HUES6 (cell line): ENCODE measurements at regions not wholly inside any gene's neighbourhood (a gene's known extent, or its start where the extent isn't known, plus 50 kb on each side); places are given as distances from the start of the nearest gene placed in this dataset.
"Not testable (repeated sequence)": the region's sequence is repeated elsewhere in the genome, so short reads cannot be mapped to it uniquely, and the experiment has no call there.

Source experiments
- H3K27ac ChIP-seq: 2 replicates; pipeline ENCODE4 v1.7.0; 2013; ENCODE audit warnings: low read depth, mild to moderate bottlenecking, low read length, inconsistent platforms
- H3K27me3 ChIP-seq: 2 replicates; pipeline ENCODE4 v1.6.1; 2013; ENCODE audit warnings: low read length; ENCODE audit not compliant: control insufficient read depth, insufficient read depth
- H3K36me3 ChIP-seq: 2 replicates; pipeline ENCODE4 v1.6.1; 2013; ENCODE audit warnings: low read length; ENCODE audit not compliant: control insufficient read depth, insufficient read depth
- H3K4me1 ChIP-seq: 2 replicates; pipeline ENCODE4 v1.6.1; 2013; ENCODE audit warnings: low read length; ENCODE audit not compliant: control insufficient read depth, insufficient read depth
- H3K4me3 ChIP-seq: 2 replicates; pipeline ENCODE4 v1.5.1; 2013; ENCODE audit warnings: low read depth, low read length
- H3K9ac ChIP-seq: one replicate; pipeline ENCODE4 v1.6.1; 2013; ENCODE audit warnings: mild to moderate bottlenecking, low read length
- H3K9me3 ChIP-seq: 2 replicates; pipeline ENCODE4 v1.6.1; 2013; ENCODE audit warnings: low read depth, low read length; ENCODE audit not compliant: control insufficient read depth, insufficient read depth

DNA sequence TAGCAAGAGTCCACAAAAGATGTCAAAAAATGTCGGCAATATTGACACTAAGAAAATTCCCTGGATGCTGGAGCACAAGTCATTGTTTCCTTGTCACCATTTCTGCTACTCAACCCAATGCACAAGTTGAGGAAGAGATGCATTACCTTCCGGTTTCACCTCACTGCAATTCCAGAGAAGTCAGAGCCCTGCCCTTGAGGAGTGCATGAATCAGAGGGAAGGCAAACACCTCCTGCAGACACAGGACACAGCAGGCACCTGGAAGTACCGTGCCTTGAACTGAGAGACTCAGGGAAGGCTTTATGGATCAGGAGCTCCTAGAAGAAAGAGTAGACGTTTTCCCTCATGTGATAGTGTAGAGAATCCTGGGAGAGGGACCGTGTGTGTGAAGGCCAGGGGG lies 62.7 kb upstream of the ARL4C start:
- no peak overlapping the region for H3K27ac ChIP-seq

DNA sequence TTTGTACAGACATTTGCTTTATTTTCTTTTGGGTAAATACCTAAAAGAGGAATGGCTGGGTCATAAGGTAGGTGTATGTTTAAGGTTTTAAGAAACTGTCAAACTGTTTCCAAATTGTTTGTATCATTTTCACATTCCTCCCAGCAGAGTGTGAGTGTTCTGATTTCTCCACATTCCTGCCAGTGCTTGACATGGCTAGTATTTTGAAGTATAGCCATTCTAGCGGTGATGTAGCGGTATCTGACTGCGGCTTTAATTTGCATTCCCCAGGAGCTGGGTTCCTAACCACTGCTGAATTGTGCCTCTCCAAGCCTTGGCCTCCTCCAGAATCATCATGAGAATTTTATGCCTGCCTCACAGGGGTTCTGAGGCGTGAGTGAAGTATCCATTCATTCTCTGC lies 61.8 kb upstream of the ARL4C start:
- H3K4me3 ChIP-seq: no peak overlapping the region
- H3K27me3 ChIP-seq: no peaks in the 10 kb centered on the region
- no peak overlapping the region for H3K9ac ChIP-seq
- H3K9me3 ChIP-seq: peaks cover 16% of the 10 kb centered on the region
- no peaks in the 10 kb centered on the region for H3K36me3 ChIP-seq
- no peak overlapping the region for H3K27ac ChIP-seq
- H3K4me1 ChIP-seq: no peaks in the 10 kb centered on the region

More for the DNA sequence above, 62.7 kb upstream of the ARL4C start:
- Histone ChIP-seq H3K4me3 (no peak overlapping the region), H3K9me3 (peaks cover 16% of the 10 kb centered on the region), H3K27me3 (no peaks in the 10 kb centered on the region), H3K4me1 (no peaks in the 10 kb centered on the region), H3K9ac (no peak overlapping the region), H3K36me3 (no peaks in the 10 kb centered on the region)

DNA sequence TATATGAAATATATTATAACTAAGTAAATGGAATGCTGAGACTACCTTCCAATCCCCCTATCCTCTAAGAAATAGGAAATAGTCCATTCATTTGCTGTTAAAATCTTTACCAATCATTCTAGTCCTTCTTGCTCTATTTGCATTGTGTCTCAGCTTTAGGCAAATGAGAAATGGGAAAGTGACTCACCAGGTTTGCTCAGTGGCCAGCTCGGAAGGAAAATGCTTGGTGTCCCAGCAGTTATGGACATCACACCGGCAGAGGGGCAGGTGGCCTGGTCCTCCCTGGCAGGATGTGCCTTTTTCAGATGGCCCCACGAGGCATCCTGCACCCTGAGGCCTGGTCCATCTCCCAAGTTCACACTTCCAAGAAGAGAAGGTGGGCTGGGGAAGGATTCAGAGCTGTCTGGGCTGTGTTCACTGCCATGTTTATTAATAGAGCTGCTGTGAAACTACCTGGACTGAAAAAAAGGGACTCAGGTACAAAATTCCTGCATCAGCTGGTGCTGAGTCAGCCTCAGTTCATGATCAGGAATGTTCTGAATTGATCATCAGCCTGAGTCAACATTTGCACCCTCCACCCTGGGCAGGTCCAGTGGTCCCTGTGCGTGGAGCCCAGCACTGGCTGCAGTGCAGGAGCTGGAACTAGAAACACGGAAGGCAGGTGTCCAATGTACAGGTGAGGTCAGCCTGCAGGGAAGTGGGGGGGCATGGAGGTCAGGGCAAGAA lies 60.1 kb upstream of the ARL4C start:
- H3K27me3 ChIP-seq: no peaks in the 10 kb centered on the region
- H3K36me3 ChIP-seq: no peaks in the 10 kb centered on the region
- H3K9ac ChIP-seq: no peak overlapping the region
- H3K4me3 ChIP-seq: no peak overlapping the region
- H3K27ac ChIP-seq: no peak overlapping the region
- H3K4me1 ChIP-seq: no peaks in the 10 kb centered on the region
- peaks cover 16% of the 10 kb centered on the region for H3K9me3 ChIP-seq

DNA sequence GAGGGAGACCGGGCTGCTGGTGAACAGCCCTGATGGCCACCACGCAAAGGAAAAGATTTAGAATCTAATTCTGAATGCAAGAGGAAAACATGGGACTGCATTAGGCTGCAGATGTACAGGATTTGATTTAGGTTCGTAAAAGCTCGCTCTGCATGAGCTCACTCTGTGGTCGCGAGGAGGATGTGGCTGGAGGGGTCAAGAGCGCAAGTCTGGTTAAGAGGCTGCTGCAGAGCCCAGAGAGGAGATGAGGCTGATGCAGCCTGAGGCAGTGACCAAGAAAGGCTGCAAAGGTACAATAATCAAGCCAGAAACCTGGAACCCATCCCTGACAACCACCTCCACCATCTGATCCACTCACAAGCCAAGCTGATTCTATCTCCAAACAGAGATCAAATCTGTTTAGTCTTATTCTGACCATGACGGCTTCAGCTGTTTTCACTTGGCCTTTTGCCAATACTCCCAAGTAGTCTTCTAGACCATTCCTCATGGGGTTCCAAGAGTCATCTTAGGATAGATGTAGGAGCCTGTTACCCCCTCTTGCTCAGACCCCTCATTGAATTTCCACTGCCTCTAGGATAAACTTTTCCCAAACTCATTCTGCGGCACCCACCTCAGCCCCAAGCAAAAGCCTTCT lies 58.9 kb upstream of the ARL4C start:
- peaks cover 6% of the 10 kb centered on the region for H3K9me3 ChIP-seq
- H3K9ac ChIP-seq: no peak overlapping the region
- H3K27ac ChIP-seq: no peak overlapping the region
- H3K27me3 ChIP-seq: no peaks in the 10 kb centered on the region
- 0 out of 2 replicates have a peak, but pooled peaks cover 3% of the 10 kb centered on the region for H3K4me1 ChIP-seq
- no peak overlapping the region for H3K4me3 ChIP-seq
- H3K36me3 ChIP-seq: no peaks in the 10 kb centered on the region

DNA sequence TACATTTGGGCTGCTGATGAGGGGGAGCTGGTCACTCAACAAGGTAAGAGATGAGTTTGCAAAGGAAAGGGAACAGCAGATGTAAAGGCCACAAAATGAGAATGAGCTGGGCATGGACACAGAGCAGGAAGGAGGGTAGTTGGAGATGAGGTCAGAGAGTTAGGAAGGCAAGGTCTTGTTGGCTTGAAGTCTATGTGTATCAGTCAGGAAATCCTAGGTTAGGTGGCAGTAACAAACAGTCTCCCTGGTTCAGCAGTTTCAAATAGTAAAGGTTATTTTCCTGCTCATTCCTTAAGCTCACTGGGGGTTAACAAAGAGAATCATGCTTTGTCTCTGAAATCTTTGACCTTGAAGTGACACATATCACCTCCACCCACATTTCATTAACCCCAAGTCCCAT lies 58.3 kb upstream of the ARL4C start:
- H3K27ac ChIP-seq: no peak overlapping the region
- peaks cover 2% of the 10 kb centered on the region; the same call in 1 of the 2 replicates for H3K9me3 ChIP-seq

DNA sequence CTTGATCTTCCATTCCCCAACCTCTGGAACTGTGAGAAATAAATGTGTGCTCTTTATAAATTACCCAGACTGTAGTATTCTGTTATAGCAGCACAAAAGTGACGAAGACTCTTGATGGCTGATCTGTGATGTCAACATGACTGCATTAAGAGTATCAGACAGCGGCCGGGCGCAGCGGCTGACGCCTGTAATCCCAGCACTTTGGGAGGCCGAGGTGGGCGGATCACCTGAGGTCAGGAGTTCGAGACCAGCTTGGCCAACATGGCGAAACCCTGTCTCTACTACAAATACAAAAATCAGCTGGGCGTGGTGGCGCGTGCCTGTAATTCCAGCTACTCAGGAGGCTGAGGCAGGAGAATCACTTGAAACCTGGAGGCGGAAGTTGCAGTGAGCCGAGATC lies 56.3 kb upstream of the ARL4C start:
- not testable (repeated sequence) for H3K27me3 ChIP-seq, H3K4me3 ChIP-seq, H3K36me3 ChIP-seq, H3K27ac ChIP-seq, H3K9ac ChIP-seq, H3K9me3 ChIP-seq
- peaks cover 15% of the 10 kb centered on the region for H3K4me1 ChIP-seq

More for the DNA sequence above, 58.3 kb upstream of the ARL4C start:
- H3K4me1 ChIP-seq: 0 out of 2 replicates have a peak, but pooled peaks cover 4% of the 10 kb centered on the region
- H3K36me3 ChIP-seq: no peaks in the 10 kb centered on the region
- no peak overlapping the region for H3K4me3 ChIP-seq
- no peak overlapping the region for H3K9ac ChIP-seq
- H3K27me3 ChIP-seq: peaks cover 2% of the 10 kb centered on the region; the same call in 1 of the 2 replicates

DNA sequence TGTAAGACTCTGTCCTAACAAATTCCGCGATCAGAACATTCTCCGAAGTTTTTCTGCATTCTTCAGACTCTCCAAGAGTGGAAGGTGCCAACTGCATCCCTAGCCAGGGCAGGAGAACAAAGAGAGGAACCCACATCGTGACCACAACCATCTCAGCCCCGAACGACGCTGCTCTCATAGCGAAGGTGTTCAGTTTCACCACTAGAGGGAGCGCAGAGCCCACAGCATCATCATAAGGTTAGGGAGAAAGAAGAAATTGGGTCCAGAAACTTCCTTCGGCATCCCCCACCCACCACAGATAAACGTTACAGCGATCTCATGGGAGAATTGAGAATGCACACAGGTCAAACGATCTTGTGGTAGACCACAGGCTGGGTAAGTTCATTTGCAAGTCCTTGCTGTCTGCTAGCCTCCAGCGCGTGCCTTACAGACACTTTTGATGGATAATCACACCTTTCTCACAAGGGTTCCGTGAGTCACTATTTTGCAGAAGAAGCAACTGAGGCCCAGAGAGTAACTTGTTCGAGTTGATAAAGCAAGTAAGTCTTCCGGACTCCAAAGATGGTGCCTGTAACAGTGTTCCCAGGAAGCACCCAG lies 53.7 kb upstream of the ARL4C start:
- no peaks in the 10 kb centered on the region for H3K36me3 ChIP-seq
- H3K9me3 ChIP-seq: no peaks in the 10 kb centered on the region; the same call in 1 of the 2 replicates
- H3K4me1 ChIP-seq: peaks cover 32% of the 10 kb centered on the region
- H3K27ac ChIP-seq: no peak overlapping the region
- no peak overlapping the region for H3K4me3 ChIP-seq
- no peak overlapping the region for H3K9ac ChIP-seq
- H3K27me3 ChIP-seq: peaks cover 7% of the 10 kb centered on the region; the same call in 1 of the 2 replicates

DNA sequence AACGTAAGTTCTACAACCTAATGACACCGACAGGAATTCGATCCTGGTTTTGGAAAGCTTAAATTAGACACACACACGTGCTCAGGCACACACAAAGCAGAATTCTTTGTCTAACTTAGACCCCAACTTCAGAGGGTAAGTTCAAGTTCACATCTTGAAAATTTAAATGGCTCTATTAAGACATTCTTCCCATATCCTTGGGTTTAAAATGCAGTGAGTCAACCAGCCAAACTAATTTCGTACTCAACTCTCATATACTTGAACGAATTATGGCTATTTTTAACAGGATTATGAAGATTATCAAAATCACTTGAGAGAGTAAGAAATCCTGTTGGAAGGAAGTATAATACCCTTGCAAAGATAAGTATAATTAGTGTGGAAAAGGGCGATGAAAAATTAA lies 53.2 kb upstream of the ARL4C start:
- H3K27me3 ChIP-seq: peaks cover 7% of the 10 kb centered on the region; the same call in 1 of the 2 replicates
- no peaks in the 10 kb centered on the region; the same call in 1 of the 2 replicates for H3K9me3 ChIP-seq
- H3K27ac ChIP-seq: no peak overlapping the region
- H3K4me3 ChIP-seq: no peak overlapping the region
- no peaks in the 10 kb centered on the region for H3K36me3 ChIP-seq
- H3K9ac ChIP-seq: no peak overlapping the region
- H3K4me1 ChIP-seq: peaks cover 35% of the 10 kb centered on the region

DNA sequence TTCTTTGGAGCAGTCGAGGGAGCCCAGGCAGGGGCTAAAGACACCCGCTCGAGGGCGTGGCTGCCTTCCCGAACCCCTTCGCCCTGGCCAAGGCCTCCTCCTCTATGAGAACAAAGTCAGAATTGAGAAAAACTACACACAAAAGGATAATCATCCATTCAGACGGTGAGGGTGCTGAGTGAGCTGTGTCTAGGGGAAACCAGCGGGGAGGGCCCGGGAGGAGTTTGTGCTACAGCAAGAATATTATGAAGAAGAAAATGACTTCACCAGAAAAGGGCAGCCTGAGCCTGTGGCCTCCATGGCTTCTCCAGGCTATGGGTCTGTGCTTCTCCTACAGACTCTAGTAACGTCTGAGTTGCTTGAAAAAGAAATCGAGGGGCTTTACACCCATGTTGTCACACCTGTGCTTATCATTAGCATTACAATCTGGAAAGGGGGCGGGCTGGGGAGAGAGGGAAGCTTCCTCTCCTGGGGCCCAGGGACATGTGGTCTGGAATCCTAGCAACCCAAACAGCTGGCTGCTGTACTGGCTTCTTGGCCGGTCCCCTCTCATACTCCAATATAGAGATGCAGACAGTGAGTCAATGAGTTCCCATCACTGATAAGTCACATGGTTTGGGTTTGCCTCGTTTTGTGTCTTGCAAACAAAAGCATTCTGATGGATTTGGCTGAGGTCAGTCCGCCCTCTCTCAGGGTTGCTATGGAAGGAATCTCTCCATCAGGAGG lies 52.0 kb upstream of the ARL4C start:
- Histone ChIP-seq H3K27ac (no peak overlapping the region), H3K4me1 (peaks cover 35% of the 10 kb centered on the region), H3K4me3 (no peak overlapping the region), H3K27me3 (peaks cover 15% of the 10 kb centered on the region), H3K9me3 (peaks cover 2% of the 10 kb centered on the region; the same call in 1 of the 2 replicates), H3K36me3 (no peaks in the 10 kb centered on the region), H3K9ac (no peak overlapping the region)

DNA sequence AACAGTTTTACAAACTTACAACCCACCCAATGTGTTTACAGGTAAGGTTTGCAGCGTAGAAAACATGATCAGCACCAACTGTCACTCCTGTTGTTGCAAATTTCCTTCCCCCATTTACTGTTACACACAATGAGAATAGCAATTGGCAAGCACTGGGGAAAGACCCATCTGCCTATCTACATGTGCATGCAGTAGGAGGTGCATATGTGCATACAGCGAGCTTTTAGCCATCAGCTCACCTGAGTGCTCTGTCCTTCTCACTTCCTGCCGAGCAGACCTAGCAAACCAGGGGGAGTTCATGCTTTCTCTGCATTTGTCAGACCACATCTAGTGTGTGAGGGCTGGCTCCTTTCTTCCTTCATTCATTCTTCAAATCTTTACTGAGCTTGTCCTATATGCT lies 49.9 kb upstream of the ARL4C start:
- Histone ChIP-seq H3K27ac (no peak overlapping the region), H3K36me3 (no peaks in the 10 kb centered on the region), H3K9me3 (peaks cover 2% of the 10 kb centered on the region; the same call in 1 of the 2 replicates), H3K4me3 (no peak overlapping the region), H3K9ac (no peak overlapping the region), H3K4me1 (peaks cover 35% of the 10 kb centered on the region), H3K27me3 (peaks cover 15% of the 10 kb centered on the region)
